Inferior parietal cortex (tissue), 1 donor: ENCODE measurements at regions not wholly inside any gene's neighbourhood (a gene's known extent, or its start where the extent isn't known, plus 50 kb on each side); places are given as distances from the start of the nearest gene placed in this dataset.
"Not testable (repeated sequence)": the region's sequence is repeated elsewhere in the genome, so short reads cannot be mapped to it uniquely, and the experiment has no call there.

Experiments
- DNase-seq: peaks from one replicate; pipeline ENCODE4 v3.0.0-alpha.2; 2016; ENCODE audit errors: extremely low spot score

- DNase-seq, result no peak
Observed at GRCh38 chr7:68892236-68892635, 706.0 kb upstream of the AUTS2 start.

- no peak for DNase-seq
Observed at GRCh38 chr7:68893411-68893810, 704.9 kb upstream of the AUTS2 start.

DNA sequence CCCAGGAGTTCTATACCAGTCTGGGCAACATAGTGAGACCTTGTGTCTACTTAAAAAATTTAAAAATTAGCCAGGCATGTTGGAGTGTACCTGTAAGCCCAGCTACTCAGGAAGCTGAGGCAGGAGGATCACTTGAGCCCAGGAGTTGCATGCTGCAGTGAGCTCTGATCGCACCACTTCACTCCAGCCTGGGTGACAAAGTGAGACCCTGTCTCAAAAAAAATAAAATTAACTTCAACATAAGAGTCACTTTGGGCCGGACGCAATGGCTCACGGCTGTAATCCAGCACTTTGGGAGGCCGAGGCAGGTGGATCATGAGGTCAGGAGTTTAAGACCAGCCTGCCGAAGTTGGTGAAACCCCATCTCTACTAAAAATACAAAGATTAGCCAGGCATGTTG lies 699.1 kb upstream of the AUTS2 start:
- not testable (repeated sequence) for DNase-seq

GRCh38 chr7:68900096-68900495 lies 698.2 kb upstream of the AUTS2 start:
- DNase-seq, result no peak

- DNase-seq, result no peak
Observed at GRCh38 chr7:68904630-68905029, 693.6 kb upstream of the AUTS2 start.

- no peak for DNase-seq
Observed at GRCh38 chr7:68911754-68912153, 686.5 kb upstream of the AUTS2 start.

DNA sequence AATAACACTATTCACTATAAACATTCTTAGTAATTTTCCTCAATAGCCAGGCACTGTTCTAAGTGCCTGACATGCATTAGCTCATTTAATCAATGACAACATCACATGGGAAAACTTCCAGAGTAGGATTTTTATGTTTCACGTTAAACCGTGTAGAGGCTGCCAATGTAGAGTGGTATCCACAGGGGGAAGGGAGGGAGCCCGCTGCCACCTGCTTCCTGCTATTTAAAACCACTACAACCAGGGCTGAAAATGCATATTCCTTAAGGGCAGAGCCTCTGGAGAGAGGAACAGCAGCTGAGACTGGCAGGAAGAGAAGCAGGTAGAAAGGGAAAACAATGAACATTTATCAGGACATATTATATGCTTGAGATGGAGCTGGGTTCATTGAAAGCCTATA lies 684.3 kb upstream of the AUTS2 start:
- no peak for DNase-seq

DNA sequence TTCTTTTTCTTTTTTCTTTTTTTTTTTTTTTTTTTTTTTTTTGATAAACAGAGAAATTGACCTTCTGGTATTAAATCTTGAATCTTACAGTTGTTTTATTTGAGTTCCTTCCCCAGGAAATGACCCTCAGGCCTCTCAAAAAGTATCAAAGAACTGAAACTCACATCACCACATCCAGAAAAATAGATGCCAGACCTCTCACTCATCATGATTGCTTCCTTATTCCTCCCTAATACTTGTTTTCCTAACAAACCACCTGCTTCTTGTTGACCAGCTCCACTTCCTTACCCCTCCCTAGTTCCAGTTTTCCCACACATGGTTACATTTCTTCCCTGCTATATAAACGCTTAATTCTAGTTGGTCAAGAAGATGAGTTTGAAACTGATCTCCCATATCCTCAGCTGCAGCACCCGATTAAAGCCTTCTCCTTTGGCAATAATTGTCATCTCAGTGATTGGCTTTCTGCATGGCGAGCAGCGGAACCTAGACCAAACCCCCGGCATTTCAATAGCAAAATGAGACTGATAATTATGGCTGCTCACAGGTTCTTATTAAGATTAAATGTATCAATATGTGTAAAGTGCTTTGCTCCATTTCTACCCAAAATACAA lies 681.1 kb upstream of the AUTS2 start:
- DNase-seq, result no peak

DNA sequence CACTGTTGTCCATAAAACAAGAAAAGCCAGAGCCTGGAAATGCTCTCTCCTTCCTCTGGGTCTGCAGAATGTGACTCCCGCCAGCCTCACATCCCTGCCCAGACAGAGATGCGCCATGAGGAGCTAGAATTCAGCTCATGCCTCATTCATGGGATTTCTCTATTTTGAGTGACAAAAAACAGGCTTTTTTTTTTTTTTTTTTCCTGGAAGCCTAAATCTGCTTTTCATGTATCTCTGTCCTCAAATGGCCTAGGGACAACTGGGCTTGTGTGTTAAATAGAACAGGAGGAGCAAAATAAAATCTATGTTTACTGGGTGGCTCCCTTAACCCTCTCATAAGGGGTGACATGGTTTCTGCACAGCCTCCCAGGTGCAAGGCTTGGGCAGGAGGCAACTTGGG lies 679.7 kb upstream of the AUTS2 start:
- no peak for DNase-seq

DNA sequence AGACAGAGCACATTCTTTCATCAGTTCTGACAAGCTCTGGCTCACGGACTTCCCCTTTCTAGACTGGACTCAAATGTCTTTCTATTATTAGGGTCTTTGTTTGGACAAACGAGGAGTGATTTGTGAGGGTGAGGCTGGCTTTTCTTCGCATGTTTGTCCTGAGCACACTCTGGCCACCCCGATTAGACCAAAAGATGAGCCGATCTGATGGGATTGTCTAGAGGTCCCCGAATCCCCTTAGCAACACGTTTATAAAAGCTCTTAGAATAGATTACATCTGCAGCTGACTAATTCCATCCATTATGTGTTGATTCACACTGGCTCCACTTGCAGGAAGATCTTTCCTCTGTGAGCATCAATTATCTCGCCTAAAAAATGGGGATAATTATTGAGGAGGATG lies 675.4 kb upstream of the AUTS2 start:
- DNase-seq, result no peak

GRCh38 chr7:68925241-68925640 lies 673.0 kb upstream of the AUTS2 start:
- DNase-seq, result no peak

- DNase-seq, result no peak
Observed at GRCh38 chr7:68929781-68930261, 668.5 kb upstream of the AUTS2 start.

GRCh38 chr7:68936471-68937035 lies 661.7 kb upstream of the AUTS2 start:
- no peak for DNase-seq

DNA sequence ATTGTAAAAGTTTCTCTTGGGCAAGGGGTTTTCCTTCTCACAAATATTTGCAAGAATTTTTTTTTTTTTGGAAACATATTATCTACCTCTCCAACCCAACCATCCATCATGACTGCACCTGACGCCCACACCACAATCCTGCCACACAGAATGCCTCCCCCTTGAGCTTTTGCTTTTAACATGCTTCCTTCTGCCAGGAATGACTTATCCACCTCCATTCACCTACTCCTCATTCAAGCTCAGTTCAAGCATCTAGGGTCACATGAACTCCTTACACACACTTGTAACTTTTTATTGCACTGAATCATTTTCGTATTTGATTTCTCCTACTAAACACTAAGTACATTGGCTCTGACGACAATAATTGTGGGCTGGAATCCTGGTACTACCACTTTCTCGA lies 660.1 kb upstream of the AUTS2 start:
- DNase-seq, result no peak

DNA sequence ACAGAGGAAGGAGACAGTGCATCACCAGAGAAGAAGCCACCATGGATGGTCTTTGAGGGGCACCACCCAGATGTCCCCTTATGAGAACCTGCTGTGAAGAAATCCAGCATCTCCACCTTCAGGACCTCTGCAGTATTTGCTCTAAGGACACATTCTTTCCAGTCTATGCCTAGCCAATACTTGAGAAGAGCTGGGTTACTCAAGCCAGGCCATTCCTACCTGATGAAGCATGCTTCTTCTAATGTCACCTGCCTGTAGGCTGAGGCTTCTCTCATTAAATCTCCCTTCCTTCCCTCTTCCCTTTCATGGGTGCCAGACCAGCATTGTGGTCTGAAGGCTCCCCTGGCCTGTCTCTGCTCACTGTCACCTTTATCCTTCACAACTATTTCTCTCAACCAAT lies 654.5 kb upstream of the AUTS2 start:
- no peak for DNase-seq

GRCh38 chr7:68955656-68956055 lies 642.6 kb upstream of the AUTS2 start:
- no peak for DNase-seq

GRCh38 chr7:68958571-68958970 lies 639.7 kb upstream of the AUTS2 start:
- DNase-seq, result no peak

GRCh38 chr7:68963552-68963951 lies 634.7 kb upstream of the AUTS2 start:
- no peak for DNase-seq

- DNase-seq, result no peak
Observed at GRCh38 chr7:68964060-68964459, 634.2 kb upstream of the AUTS2 start.

- no peak for DNase-seq
Observed at GRCh38 chr7:68965351-68965750, 632.9 kb upstream of the AUTS2 start.

DNA sequence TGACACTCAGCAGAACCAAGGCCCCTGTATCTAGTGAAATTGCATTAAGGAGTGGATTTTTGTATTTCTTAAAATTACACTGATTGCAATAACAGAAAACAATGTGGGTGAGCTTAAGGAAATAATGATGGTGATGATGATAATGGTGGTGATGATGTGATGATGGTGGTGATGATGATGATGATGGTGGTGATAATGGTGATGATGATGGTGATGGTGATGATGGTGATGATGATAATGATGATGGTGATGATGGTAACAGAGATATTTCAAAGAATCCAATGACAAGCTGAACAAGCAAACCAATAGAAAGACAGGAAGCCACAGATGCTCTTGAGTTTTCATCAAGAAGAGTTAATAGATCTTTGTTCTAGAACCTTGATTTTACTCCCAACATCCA lies 630.7 kb upstream of the AUTS2 start:
- no peak for DNase-seq

- no peak for DNase-seq
Observed at GRCh38 chr7:68969571-68969970, 628.7 kb upstream of the AUTS2 start.

DNA sequence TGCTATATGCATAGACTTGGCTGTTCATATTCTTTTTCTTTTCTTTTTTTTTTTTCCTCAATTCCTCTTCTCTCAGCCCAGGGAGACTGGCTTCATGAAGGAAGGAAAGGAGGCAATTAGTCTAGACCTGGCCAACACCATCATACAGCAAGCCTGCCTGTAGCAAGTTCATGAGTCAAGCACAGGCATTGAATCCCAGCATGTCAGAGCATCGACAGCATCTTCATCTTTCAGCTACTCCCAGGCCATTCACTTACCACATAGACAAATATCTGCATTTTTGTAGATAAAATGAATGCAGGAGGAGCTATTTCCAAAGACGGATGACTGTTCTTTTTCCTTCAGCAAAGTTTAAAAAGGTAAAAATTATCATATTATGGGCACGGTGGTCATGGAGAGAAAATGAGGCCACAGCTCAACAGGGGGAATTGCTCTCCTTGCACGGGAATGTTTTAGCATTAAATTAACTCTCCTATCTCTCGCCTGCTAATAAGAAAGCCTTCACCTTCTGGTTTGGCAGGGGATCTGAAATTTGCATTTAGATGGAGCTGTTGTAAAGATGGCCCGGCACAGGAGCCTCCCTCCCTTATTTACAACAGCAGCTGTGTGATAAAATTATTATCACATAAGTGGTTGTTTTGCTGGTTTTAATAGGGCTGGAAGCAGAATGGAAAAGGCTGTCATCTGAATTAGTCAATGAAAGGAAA lies 626.5 kb upstream of the AUTS2 start:
- DNase-seq, result no peak
